Heart left ventricle (tissue), 13 donors: ENCODE measurements at regions not wholly inside any gene's neighbourhood (a gene's known extent, or its start where the extent isn't known, plus 50 kb on each side); places are given as distances from the start of the nearest gene placed in this dataset.

ENCODE experiments used
- POLR2A ChIP-seq, 2 donors: fragments of 450-650 bp; IDR thresholded peaks; one replicate each; pipeline ENCODE4 v1.6.1; 2017; ENCODE audit warnings: antibody characterized with exemption in 2 of 2, mild to moderate bottlenecking in 2 of 2, moderate library complexity in 2 of 2
- TF ChIP-seq, protein P1 (sequence below), 12 donors: fragments of 200-600 bp; sonication (generic) in 4 of 12; IDR thresholded peaks; one replicate each; pipeline versions ENCODE4 v1.5.0 to v1.8.0; 2018 to 2022; ENCODE audit warnings: antibody characterized with exemption in 12 of 12, mild to moderate bottlenecking in 5 of 12
- donor health status: ischemic (EF 13 %, LVEDD 7.1; RV severe dilation, severe dysfunction).
- donor health status: DM: no; HTN: yes; CAD: no.
- donor health status: DM: no; HTN: no; CAD: no.
- donor health status: ischemic (EF 25% LVEDD 6.9; RV normal size, moderate dysfunction).
- donor health status: ischemic (EF 25% LVEDD 5.7; RV mildly dilated, moderate dysfunction).
- donor health status: ischemic (EF 35%, LVEDD 5.7; RV mildly dilated, moderate dysfunction).
- donor health status: nonischemic (EF 11% LVEDD 7.7; RV severe dilation, severe dysfunction).
- donor health status: DM: yes; HTN: yes; CAD: no.
- donor health status: PGD.
- donor health status: ischemic (EF 29% LVEDD 5.4; RV normal size, mild dysfunction).
- donor health status: nonischemic (EF 23%, LVEDD 6.1; RV moderate dilation, normal function).

DNA sequence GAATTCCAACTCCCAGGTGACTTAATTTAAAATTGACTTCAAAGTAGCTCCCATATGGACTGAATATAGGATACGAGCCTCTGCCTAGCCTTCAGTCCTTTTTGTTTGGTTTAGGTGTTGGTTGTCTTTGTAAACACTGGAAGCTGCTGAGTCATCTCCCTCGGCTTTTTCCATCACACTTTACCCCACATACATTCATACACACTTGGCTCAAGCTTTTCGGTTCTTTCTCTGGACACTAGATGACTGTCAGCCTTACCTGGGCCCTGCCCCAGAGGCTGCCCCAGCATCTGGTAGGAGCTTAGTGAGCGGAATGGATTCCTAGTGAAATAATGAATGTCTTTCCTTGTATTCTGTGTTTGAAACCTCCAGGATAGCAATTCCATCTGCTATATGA is 201.5 kb upstream of the IL12A start:
- TF ChIP-seq, protein P1, sequence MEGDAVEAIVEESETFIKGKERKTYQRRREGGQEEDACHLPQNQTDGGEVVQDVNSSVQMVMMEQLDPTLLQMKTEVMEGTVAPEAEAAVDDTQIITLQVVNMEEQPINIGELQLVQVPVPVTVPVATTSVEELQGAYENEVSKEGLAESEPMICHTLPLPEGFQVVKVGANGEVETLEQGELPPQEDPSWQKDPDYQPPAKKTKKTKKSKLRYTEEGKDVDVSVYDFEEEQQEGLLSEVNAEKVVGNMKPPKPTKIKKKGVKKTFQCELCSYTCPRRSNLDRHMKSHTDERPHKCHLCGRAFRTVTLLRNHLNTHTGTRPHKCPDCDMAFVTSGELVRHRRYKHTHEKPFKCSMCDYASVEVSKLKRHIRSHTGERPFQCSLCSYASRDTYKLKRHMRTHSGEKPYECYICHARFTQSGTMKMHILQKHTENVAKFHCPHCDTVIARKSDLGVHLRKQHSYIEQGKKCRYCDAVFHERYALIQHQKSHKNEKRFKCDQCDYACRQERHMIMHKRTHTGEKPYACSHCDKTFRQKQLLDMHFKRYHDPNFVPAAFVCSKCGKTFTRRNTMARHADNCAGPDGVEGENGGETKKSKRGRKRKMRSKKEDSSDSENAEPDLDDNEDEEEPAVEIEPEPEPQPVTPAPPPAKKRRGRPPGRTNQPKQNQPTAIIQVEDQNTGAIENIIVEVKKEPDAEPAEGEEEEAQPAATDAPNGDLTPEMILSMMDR (IDR thresholded peaks at IDR 0.05) = no peak
- no peak for TF ChIP-seq POLR2A (IDR thresholded peaks at IDR 0.05)
